ENCODE measurements at regions not wholly inside any gene's neighbourhood (a gene's known extent, or its start where the extent isn't known, plus 50 kb on each side); places are given as distances from the start of the nearest gene placed in this dataset.
A peak's percentile ranks its signal among the peaks of the same experiment; 100 is the strongest.
"Not testable (repeated sequence)": the region's sequence is repeated elsewhere in the genome, so short reads cannot be mapped to it uniquely, and the experiment has no call there.

DNA sequence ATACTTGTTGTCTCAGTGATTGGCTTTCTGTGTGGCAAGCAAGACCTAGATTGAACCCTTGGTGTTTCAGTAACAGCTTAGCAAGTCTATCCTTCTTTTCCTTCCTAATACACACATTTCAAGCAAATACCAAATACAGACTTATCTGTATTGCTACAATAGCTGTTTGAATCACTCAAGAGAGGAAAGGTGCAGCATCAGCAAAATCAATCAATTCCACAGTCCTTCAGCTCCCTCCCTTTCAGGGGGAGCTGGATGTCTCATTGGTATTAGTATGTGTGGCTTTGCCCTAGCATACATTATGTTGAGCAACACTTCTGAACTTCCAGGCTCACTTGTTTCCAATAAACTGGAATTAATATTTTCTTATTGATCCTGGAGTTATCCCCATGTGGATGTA lies 323.1 kb downstream of the TMX3 start:
- Histone ChIP-seq H3K27ac (no peak overlapping the region), H3K4me3 (no peak overlapping the region), H3K27me3 (no peaks in the 10 kb centered on the region), H3K9me3 (no peaks in the 10 kb centered on the region), H3K4me1 (no peaks in the 10 kb centered on the region), H3K36me3 (no peaks in the 10 kb centered on the region)
- DNase-seq (no peak), ATAC-seq (ENCODE audit: low FRiP score in 2 of 2) (no peak)
- no peak for TF ChIP-seq POLR2A (IDR thresholded peaks at IDR 0.05)
- TF ChIP-seq, protein P1, sequence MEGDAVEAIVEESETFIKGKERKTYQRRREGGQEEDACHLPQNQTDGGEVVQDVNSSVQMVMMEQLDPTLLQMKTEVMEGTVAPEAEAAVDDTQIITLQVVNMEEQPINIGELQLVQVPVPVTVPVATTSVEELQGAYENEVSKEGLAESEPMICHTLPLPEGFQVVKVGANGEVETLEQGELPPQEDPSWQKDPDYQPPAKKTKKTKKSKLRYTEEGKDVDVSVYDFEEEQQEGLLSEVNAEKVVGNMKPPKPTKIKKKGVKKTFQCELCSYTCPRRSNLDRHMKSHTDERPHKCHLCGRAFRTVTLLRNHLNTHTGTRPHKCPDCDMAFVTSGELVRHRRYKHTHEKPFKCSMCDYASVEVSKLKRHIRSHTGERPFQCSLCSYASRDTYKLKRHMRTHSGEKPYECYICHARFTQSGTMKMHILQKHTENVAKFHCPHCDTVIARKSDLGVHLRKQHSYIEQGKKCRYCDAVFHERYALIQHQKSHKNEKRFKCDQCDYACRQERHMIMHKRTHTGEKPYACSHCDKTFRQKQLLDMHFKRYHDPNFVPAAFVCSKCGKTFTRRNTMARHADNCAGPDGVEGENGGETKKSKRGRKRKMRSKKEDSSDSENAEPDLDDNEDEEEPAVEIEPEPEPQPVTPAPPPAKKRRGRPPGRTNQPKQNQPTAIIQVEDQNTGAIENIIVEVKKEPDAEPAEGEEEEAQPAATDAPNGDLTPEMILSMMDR (IDR thresholded peaks at IDR 0.05) = no peak
- TF ChIP-seq POLR2AphosphoS5 (IDR thresholded peaks at IDR 0.05) = no peak
- no peak for TF ChIP-seq EP300 (IDR thresholded peaks at IDR 0.05)

DNA sequence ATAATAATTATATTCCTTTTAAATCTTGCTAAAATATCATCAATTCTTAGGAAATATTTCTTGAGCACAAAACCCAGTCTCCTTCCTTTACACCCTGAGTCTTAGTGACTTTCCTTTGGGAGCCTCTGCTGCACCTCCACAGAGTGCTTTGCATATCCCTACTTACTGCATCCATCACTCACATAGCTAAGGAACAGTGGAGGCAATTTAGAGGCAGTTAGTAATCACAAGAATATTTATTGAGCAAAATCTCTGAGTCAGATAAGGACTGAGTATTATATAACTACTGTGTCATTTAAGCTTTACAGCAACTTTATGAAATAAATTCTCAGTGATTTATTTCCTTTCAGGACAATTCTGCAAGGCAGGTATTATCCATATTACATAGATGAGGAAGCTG lies 327.7 kb downstream of the TMX3 start:
- ATAC-seq (ENCODE audit: low FRiP score in 2 of 2) (no peak), DNase-seq (no peak)
- Histone ChIP-seq H3K27ac (no peak overlapping the region), H3K36me3 (no peaks in the 10 kb centered on the region), H3K4me3 (no peak overlapping the region), H3K9me3 (peaks cover 0 to 7% (median 0%) of the 10 kb centered on the region in 4 donors), H3K27me3 (no peaks in the 10 kb centered on the region), H3K4me1 (no peaks in the 10 kb centered on the region)
- TF ChIP-seq, protein P1 (IDR thresholded peaks at IDR 0.05) = no peak

DNA sequence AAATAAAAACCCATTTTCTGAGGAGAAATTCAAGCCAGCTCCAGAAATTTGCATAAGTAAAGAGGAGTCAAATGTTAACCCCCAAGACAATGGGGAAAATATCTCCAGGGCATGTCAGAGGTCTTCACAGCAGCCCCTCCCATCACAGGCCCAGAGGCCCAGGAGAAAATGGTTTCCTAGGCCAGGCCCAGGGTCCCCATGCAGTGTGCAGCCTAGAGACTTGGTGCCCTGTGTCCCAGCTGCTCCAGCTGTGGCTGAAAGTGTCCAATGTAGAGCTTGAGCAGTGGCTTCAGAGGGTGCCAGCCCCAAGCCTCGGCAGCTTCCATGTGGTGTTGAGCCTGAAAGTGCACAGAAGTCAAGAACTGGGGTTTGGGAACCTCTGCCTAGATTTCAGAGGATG lies 330.9 kb downstream of the TMX3 start:
- not testable (repeated sequence) for H3K4me1 ChIP-seq; H3K27me3 ChIP-seq; H3K9me3 ChIP-seq; ATAC-seq (ENCODE audit: low FRiP score in 2 of 2); H3K36me3 ChIP-seq; H3K4me3 ChIP-seq; DNase-seq; H3K27ac ChIP-seq
- 60 to 67% methylated on average over 1 of the region's 1 CpG for WGBS, 2 donors

DNA sequence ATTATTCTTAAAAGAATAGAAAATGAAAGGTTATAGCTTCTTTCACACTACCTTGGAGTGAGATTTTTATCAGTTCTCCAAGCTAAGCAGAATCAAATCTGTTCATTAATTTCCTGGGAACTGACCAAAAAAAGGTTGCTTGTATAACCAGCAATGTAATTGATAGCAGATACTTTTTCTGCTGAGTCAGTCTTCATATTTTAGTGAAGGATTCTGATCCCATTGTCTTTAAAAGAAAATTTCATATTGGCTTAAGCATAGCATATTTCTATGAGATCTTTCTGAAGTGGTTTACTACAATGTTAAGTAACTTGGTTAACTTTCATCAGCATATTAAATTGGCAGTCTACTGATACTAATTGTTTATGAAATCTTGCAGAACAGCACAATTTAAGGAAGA lies 338.0 kb downstream of the TMX3 start:
- DNase-seq = no peak
- Histone ChIP-seq H3K27me3 (no peaks in the 10 kb centered on the region), H3K4me3 (no peak overlapping the region), H3K4me1 (no peaks in the 10 kb centered on the region), H3K27ac (no peak overlapping the region), H3K9me3 (no peaks in the 10 kb centered on the region), H3K36me3 (no peaks in the 10 kb centered on the region)
- ATAC-seq (ENCODE audit: low FRiP score in 2 of 2) = no peak
- TF ChIP-seq, protein P1 (IDR thresholded peaks at IDR 0.05) = no peak
- no peak for TF ChIP-seq EP300 (IDR thresholded peaks at IDR 0.05)
- no peak for TF ChIP-seq POLR2A (IDR thresholded peaks at IDR 0.05)
- no peak for TF ChIP-seq POLR2AphosphoS5 (IDR thresholded peaks at IDR 0.05)

DNA sequence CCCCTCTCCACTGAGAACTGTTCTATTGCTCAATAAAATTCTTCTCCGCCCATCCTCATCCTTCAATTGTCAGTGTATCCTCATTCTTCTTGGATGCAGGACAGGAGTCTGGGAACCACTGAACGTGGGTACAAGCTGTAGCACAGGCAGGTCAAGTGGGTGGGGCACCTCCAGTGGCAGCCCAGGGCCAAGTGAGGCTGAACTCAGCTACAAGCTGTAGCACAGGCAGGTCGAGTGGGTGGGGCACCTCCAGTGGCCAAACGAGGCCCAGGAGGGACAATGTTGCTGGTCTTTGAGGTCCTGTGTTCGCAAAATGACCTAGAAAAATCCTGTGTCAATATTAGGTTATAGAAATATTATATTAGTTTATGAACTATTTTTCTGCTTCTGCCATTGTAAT lies 352.0 kb downstream of the TMX3 start:
- H3K4me3 ChIP-seq = no peak overlapping the region
- H3K36me3 ChIP-seq = no peaks in the 10 kb centered on the region
- 62 to 72% methylated on average over 4 to 5 of the region's 5 CpGs for WGBS, 2 donors
- no peaks in the 10 kb centered on the region for H3K4me1 ChIP-seq
- H3K27me3 ChIP-seq = no peaks in the 10 kb centered on the region
- peaks cover 0 to 6% (median 0%) of the 10 kb centered on the region in 4 donors for H3K9me3 ChIP-seq
- no peak overlapping the region for H3K27ac ChIP-seq
- DNase-seq = peak in 1 of 2 donors; percentile 17
- no peak for TF ChIP-seq POLR2A (IDR thresholded peaks at IDR 0.05)
- TF ChIP-seq, protein P1 (IDR thresholded peaks at IDR 0.05) = no peak
- no peak for TF ChIP-seq EP300 (IDR thresholded peaks at IDR 0.05)
- TF ChIP-seq POLR2AphosphoS5 (IDR thresholded peaks at IDR 0.05) = no peak
- ATAC-seq (ENCODE audit: low FRiP score in 2 of 2) = no peak

DNA sequence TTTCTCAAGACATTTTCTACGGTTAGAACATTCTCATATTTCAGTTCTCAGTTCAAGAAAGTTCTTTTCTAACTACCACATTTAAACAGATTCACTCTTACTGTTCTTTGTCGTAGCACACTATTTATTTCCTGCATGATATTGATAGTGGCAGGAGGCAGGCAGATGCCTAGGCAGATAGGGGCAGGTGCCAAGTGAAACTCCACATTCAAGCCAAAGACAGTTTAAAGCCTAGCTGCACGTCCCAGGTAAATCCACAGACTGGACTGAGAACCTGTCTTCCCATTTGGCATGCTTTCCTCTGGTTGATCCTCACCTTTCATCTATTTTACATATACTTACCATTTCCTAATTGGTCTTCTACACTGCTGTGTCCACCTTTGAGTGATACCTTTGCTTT lies 359.3 kb downstream of the TMX3 start:
- WGBS, 2 donors = 48 to 60% methylated on average over 3 of the region's 3 CpGs
- peaks cover 0 to 11% (median 0%) of the 10 kb centered on the region in 4 donors for H3K9me3 ChIP-seq

More for the DNA sequence above, 359.3 kb downstream of the TMX3 start:
- no peak for ATAC-seq (ENCODE audit: low FRiP score in 2 of 2)
- Histone ChIP-seq H3K27ac (no peak overlapping the region), H3K27me3 (no peaks in the 10 kb centered on the region), H3K4me3 (no peak overlapping the region), H3K4me1 (no peaks in the 10 kb centered on the region), H3K36me3 (no peaks in the 10 kb centered on the region)
- TF ChIP-seq, protein P1 (IDR thresholded peaks at IDR 0.05) = no peak
- no peak for TF ChIP-seq EP300 (IDR thresholded peaks at IDR 0.05)
- TF ChIP-seq POLR2A (IDR thresholded peaks at IDR 0.05) = no peak
- TF ChIP-seq POLR2AphosphoS5 (IDR thresholded peaks at IDR 0.05) = no peak
- no peak for DNase-seq

All from upper lobe of left lung (tissue), 6 donors.